NOMO-1 treated with dmso at 0.1 percent for 144 hours (cell line): ENCODE measurements at regions not wholly inside any gene's neighbourhood (a gene's known extent, or its start where the extent isn't known, plus 50 kb on each side); places are given as distances from the start of the nearest gene placed in this dataset.
"Not testable (repeated sequence)": the region's sequence is repeated elsewhere in the genome, so short reads cannot be mapped to it uniquely, and the experiment has no call there.

ENCODE experiments used
- DNase-seq: peaks from one replicate; lab custom pipeline; 2025; ENCODE audit not compliant: unreplicated experiment; lab: John Stamatoyannopoulos, UW

GRCh38 chr20:55310844-55311243 lies 694.5 kb downstream of the CBLN4 start:
- DNase-seq: not testable (repeated sequence)

GRCh38 chr20:55291261-55291660 lies 714.1 kb downstream of the CBLN4 start:
- no peak for DNase-seq

- no peak for DNase-seq
These were observed 721.4 kb downstream of the CBLN4 start for GRCh38 chr20:55283889-55284288.

- DNase-seq: no peak
These were observed 732.2 kb downstream of the CBLN4 start for GRCh38 chr20:55273149-55273548.

GRCh38 chr20:55271371-55271770 lies 733.9 kb downstream of the CBLN4 start:
- no peak for DNase-seq

- DNase-seq: no peak
These were observed 735.4 kb downstream of the CBLN4 start for GRCh38 chr20:55269913-55270312.

- no peak for DNase-seq
These were observed 739.0 kb downstream of the CBLN4 start for GRCh38 chr20:55266361-55266760.

GRCh38 chr20:55264703-55265239 lies 740.5 kb downstream of the CBLN4 start:
- no peak for DNase-seq

- no peak for DNase-seq
These were observed 746.8 kb downstream of the CBLN4 start for GRCh38 chr20:55258559-55258958.

- DNase-seq: no peak
These were observed 750.3 kb downstream of the CBLN4 start for GRCh38 chr20:55255016-55255415.

GRCh38 chr20:55253781-55254180 lies 751.5 kb downstream of the CBLN4 start:
- no peak for DNase-seq

- DNase-seq: no peak
These were observed 752.8 kb downstream of the CBLN4 start for GRCh38 chr20:55252521-55252920.

- DNase-seq: no peak
These were observed 754.1 kb downstream of the CBLN4 start for GRCh38 chr20:55251170-55251569.

GRCh38 chr20:55242853-55243252 lies 762.5 kb downstream of the CBLN4 start:
- no peak for DNase-seq

GRCh38 chr20:55239269-55239668 lies 763.9 kb downstream of the DOK5 start:
- DNase-seq: no peak

- no peak for DNase-seq
These were observed 757.3 kb downstream of the DOK5 start for GRCh38 chr20:55232647-55233046.

- no peak for DNase-seq
These were observed 754.1 kb downstream of the DOK5 start for GRCh38 chr20:55229451-55229850.

GRCh38 chr20:55216525-55217242 lies 741.3 kb downstream of the DOK5 start:
- no peak for DNase-seq

GRCh38 chr20:55213653-55214052 lies 738.3 kb downstream of the DOK5 start:
- DNase-seq: no peak

- no peak for DNase-seq
These were observed 736.1 kb downstream of the DOK5 start for GRCh38 chr20:55211481-55211880.

GRCh38 chr20:55205665-55206064 lies 730.3 kb downstream of the DOK5 start:
- no peak for DNase-seq

- DNase-seq: no peak
These were observed 724.9 kb downstream of the DOK5 start for GRCh38 chr20:55200317-55200716.

- DNase-seq: no peak
These were observed 719.6 kb downstream of the DOK5 start for GRCh38 chr20:55194947-55195346.
